ENCODE measurements at regions not wholly inside any gene's neighbourhood (a gene's known extent, or its start where the extent isn't known, plus 50 kb on each side); places are given as distances from the start of the nearest gene placed in this dataset.
"Not testable (repeated sequence)": the region's sequence is repeated elsewhere in the genome, so short reads cannot be mapped to it uniquely, and the experiment has no call there.

- DNase-seq (ENCODE audit: extremely low read depth, insufficient read length), result no peak
- TF ChIP-seq CTCF (IDR thresholded peaks at IDR 0.05; ENCODE audit: insufficient read depth, low read length, poor library complexity, severe bottlenecking), result no peak
- no peak overlapping the region for H3K4me3 ChIP-seq (replicated peaks; ENCODE audit: low read depth, low read length)
Measured at GRCh38 chr7:24108906-24109376, 175.0 kb upstream of the NPY start.

DNA sequence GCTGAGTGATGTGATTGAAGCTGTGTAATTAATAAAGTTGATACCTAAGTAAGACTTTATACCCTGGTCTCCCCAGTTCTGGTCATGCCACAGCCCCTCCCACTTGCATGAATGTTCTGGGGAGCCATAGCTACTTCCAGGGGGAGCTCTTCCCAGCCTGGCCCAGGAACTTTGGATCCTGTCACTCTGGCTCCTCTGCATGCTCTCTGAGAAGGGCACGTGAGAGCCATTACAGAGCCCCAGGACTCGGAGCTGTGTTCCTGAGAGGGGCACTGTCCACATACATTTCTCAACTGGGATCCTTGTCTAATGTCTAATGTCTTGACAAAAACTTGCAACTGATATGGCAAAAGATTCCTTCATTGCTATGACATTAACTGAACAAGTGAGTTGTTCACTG lies 173.9 kb upstream of the NPY start:
- TF ChIP-seq CTCF (IDR thresholded peaks at IDR 0.05; ENCODE audit: insufficient read depth, low read length, poor library complexity, severe bottlenecking), result no peak
- Histone ChIP-seq H3K27me3 (replicated peaks; ENCODE audit: control insufficient read depth, insufficient read depth, low read length) (no peaks in the 10 kb centered on the region; the same call in 1 of the 2 replicates), H3K36me3 (ENCODE audit: control insufficient read depth, insufficient read depth, low read length) (no peaks in the 10 kb centered on the region), H3K4me3 (replicated peaks; ENCODE audit: low read depth, low read length) (no peak overlapping the region)
- DNase-seq (ENCODE audit: extremely low read depth, insufficient read length), result no peak

More at GRCh38 chr7:24108906-24109376, 175.0 kb upstream of the NPY start:
- no peaks in the 10 kb centered on the region for H3K36me3 ChIP-seq (ENCODE audit: control insufficient read depth, insufficient read depth, low read length)
- no peaks in the 10 kb centered on the region; the same call in 1 of the 2 replicates for H3K27me3 ChIP-seq (replicated peaks; ENCODE audit: control insufficient read depth, insufficient read depth, low read length)

GRCh38 chr7:24113506-24113905 lies 170.5 kb upstream of the NPY start:
- DNase-seq (ENCODE audit: extremely low read depth, insufficient read length), result no peak
- Histone ChIP-seq H3K4me3 (replicated peaks; ENCODE audit: low read depth, low read length) (no peak overlapping the region), H3K36me3 (ENCODE audit: control insufficient read depth, insufficient read depth, low read length) (no peaks in the 10 kb centered on the region), H3K27me3 (replicated peaks; ENCODE audit: control insufficient read depth, insufficient read depth, low read length) (no peaks in the 10 kb centered on the region; the same call in 1 of the 2 replicates)
- no peak for TF ChIP-seq CTCF (IDR thresholded peaks at IDR 0.05; ENCODE audit: insufficient read depth, low read length, poor library complexity, severe bottlenecking)

- no peak for TF ChIP-seq CTCF (IDR thresholded peaks at IDR 0.05; ENCODE audit: insufficient read depth, low read length, poor library complexity, severe bottlenecking)
- Histone ChIP-seq H3K27me3 (replicated peaks; ENCODE audit: control insufficient read depth, insufficient read depth, low read length) (no peaks in the 10 kb centered on the region; the same call in 1 of the 2 replicates), H3K4me3 (replicated peaks; ENCODE audit: low read depth, low read length) (no peak overlapping the region), H3K36me3 (ENCODE audit: control insufficient read depth, insufficient read depth, low read length) (no peaks in the 10 kb centered on the region)
- DNase-seq (ENCODE audit: extremely low read depth, insufficient read length), result no peak
Measured at GRCh38 chr7:24115661-24116060, 168.3 kb upstream of the NPY start.

DNA sequence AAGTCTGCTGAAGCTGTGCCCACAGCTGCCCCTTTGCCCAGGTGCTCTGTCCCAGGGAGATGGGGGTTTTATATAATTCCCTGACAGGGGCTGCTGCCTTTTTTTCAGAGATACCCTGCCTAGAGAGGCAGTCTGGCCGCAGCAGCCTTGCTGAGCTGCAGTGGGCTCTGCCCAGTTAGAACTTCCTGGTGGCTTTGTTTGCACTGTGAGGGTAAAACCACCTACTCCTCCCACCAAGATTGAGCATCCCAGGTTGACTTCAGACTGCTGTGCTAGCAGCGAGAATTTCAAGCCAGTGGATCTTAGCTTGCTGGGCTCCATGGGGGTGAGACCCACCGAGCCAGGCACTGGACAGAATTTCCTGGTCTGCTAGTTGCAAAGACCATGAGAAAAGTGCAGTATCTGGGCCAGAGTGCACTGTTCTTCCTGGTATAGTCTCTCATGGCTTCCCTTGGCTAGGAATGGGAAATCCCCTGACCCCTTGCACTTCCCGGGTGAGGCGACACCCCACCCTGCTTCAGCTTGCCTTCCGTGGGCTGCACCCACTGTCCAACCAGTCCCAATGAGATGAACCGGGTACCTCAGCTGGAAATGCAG lies 166.0 kb upstream of the NPY start:
- not testable (repeated sequence) for H3K27me3 ChIP-seq (replicated peaks; ENCODE audit: control insufficient read depth, insufficient read depth, low read length); DNase-seq (ENCODE audit: extremely low read depth, insufficient read length); H3K4me3 ChIP-seq (replicated peaks; ENCODE audit: low read depth, low read length); H3K36me3 ChIP-seq (ENCODE audit: control insufficient read depth, insufficient read depth, low read length)

- no peaks in the 10 kb centered on the region for H3K27me3 ChIP-seq (replicated peaks; ENCODE audit: control insufficient read depth, insufficient read depth, low read length)
- H3K4me3 ChIP-seq (replicated peaks; ENCODE audit: low read depth, low read length), result no peak overlapping the region
- no peaks in the 10 kb centered on the region for H3K36me3 ChIP-seq (ENCODE audit: control insufficient read depth, insufficient read depth, low read length)
- TF ChIP-seq CTCF (IDR thresholded peaks at IDR 0.05; ENCODE audit: insufficient read depth, low read length, poor library complexity, severe bottlenecking), result no peak
- DNase-seq (ENCODE audit: extremely low read depth, insufficient read length), result no peak
Measured at GRCh38 chr7:24119852-24120251, 164.1 kb upstream of the NPY start.

All from GM06990 (cell line).